Skeletal muscle tissue (tissue), 3 donors: ENCODE measurements at regions not wholly inside any gene's neighbourhood (a gene's known extent, or its start where the extent isn't known, plus 50 kb on each side); places are given as distances from the start of the nearest gene placed in this dataset.

Experiments used
- H3K27ac ChIP-seq: one replicate; pipeline ENCODE4 v1.7.0; 2013; ENCODE audit warnings: mild to moderate bottlenecking, low read depth, low read length, inconsistent platforms
- H3K27me3 ChIP-seq, 3 donors: one replicate each; pipeline ENCODE4 v1.7.0; 2013; ENCODE audit warnings: low read length in 3 of 3; ENCODE audit not compliant: control insufficient read depth in 3 of 3, insufficient read depth in 3 of 3
- H3K36me3 ChIP-seq, 3 donors: one replicate each; pipeline ENCODE4 v1.7.0; 2013; ENCODE audit warnings: low read length in 3 of 3; ENCODE audit not compliant: control insufficient read depth in 3 of 3, insufficient read depth in 3 of 3
- H3K4me1 ChIP-seq, 3 donors: one replicate each; pipeline ENCODE4 v1.7.0; 2013; ENCODE audit warnings: low read length in 3 of 3, mild to moderate bottlenecking in 3 of 3; ENCODE audit not compliant: control insufficient read depth in 3 of 3, insufficient read depth in 3 of 3
- H3K4me3 ChIP-seq, 3 donors: one replicate each; pipeline ENCODE4 v1.7.0; 2013; ENCODE audit warnings: low read length in 3 of 3
- H3K9ac ChIP-seq, 3 donors: one replicate each; pipeline ENCODE4 v1.7.0; 2013; ENCODE audit warnings: low read length in 3 of 3, mild to moderate bottlenecking in 3 of 3, moderate library complexity in 2 of 3, low read depth in 1 of 3
- H3K9me3 ChIP-seq, 3 donors: one replicate each; pipeline ENCODE4 v1.7.0; 2013; ENCODE audit warnings: low read length in 3 of 3; ENCODE audit not compliant: control insufficient read depth in 3 of 3
- donor health status: Osteomylitis.

GRCh38 chr19:30795727-30796126, 423.5 kb downstream of the ZNF536 start:
- peaks cover 0 to 14% (median 12%) of the 10 kb centered on the region in 3 donors for H3K27me3 ChIP-seq
- no peak overlapping the region for H3K27ac ChIP-seq
- no peak overlapping the region for H3K9ac ChIP-seq
- no peaks in the 10 kb centered on the region for H3K4me1 ChIP-seq
- no peaks in the 10 kb centered on the region for H3K36me3 ChIP-seq
- no peaks in the 10 kb centered on the region for H3K9me3 ChIP-seq
- H3K4me3 ChIP-seq: no peak overlapping the region

- Histone ChIP-seq H3K27me3 (peaks cover 0 to 4% (median 0%) of the 10 kb centered on the region in 3 donors), H3K27ac (no peak overlapping the region), H3K36me3 (no peaks in the 10 kb centered on the region), H3K4me3 (no peak overlapping the region), H3K4me1 (no peaks in the 10 kb centered on the region), H3K9me3 (no peaks in the 10 kb centered on the region), H3K9ac (no peak overlapping the region)
Observed at GRCh38 chr19:30792561-30793505, 420.6 kb downstream of the ZNF536 start.

GRCh38 chr19:30791088-30791487, 418.9 kb downstream of the ZNF536 start:
- peaks cover 0 to 4% (median 0%) of the 10 kb centered on the region in 3 donors for H3K27me3 ChIP-seq
- no peak overlapping the region for H3K27ac ChIP-seq
- no peak overlapping the region for H3K4me3 ChIP-seq
- H3K9me3 ChIP-seq: no peaks in the 10 kb centered on the region
- H3K4me1 ChIP-seq: no peaks in the 10 kb centered on the region
- H3K9ac ChIP-seq: no peak overlapping the region
- H3K36me3 ChIP-seq: no peaks in the 10 kb centered on the region

- Histone ChIP-seq H3K27me3 (no peaks in the 10 kb centered on the region), H3K4me1 (no peaks in the 10 kb centered on the region), H3K27ac (no peak overlapping the region), H3K9me3 (no peaks in the 10 kb centered on the region), H3K9ac (no peak overlapping the region), H3K36me3 (no peaks in the 10 kb centered on the region), H3K4me3 (no peak overlapping the region)
Observed at GRCh38 chr19:30790056-30790680, 418.0 kb downstream of the ZNF536 start.

- Histone ChIP-seq H3K27me3 (no peaks in the 10 kb centered on the region), H3K9me3 (no peaks in the 10 kb centered on the region), H3K9ac (no peak overlapping the region), H3K27ac (no peak overlapping the region), H3K36me3 (no peaks in the 10 kb centered on the region), H3K4me3 (no peak overlapping the region), H3K4me1 (no peaks in the 10 kb centered on the region)
Observed at GRCh38 chr19:30788105-30788765, 416.1 kb downstream of the ZNF536 start.

- H3K9ac ChIP-seq: no peak overlapping the region
- no peaks in the 10 kb centered on the region for H3K4me1 ChIP-seq
- H3K4me3 ChIP-seq: no peak overlapping the region
- H3K9me3 ChIP-seq: no peaks in the 10 kb centered on the region
- no peaks in the 10 kb centered on the region for H3K36me3 ChIP-seq
- H3K27me3 ChIP-seq: peaks cover 0 to 6% (median 0%) of the 10 kb centered on the region in 3 donors
- H3K27ac ChIP-seq: no peak overlapping the region
Observed at GRCh38 chr19:30785458-30786137, 413.4 kb downstream of the ZNF536 start.

GRCh38 chr19:30784850-30785457, 412.8 kb downstream of the ZNF536 start:
- Histone ChIP-seq H3K36me3 (no peaks in the 10 kb centered on the region), H3K27me3 (peaks cover 0 to 12% (median 0%) of the 10 kb centered on the region in 3 donors), H3K4me3 (no peak overlapping the region), H3K9ac (no peak overlapping the region), H3K27ac (no peak overlapping the region), H3K9me3 (no peaks in the 10 kb centered on the region), H3K4me1 (no peaks in the 10 kb centered on the region)

GRCh38 chr19:30783936-30784335, 411.8 kb downstream of the ZNF536 start:
- no peak overlapping the region for H3K9ac ChIP-seq
- H3K4me3 ChIP-seq: no peak overlapping the region
- H3K27me3 ChIP-seq: peaks cover 0 to 12% (median 0%) of the 10 kb centered on the region in 3 donors
- no peaks in the 10 kb centered on the region for H3K9me3 ChIP-seq
- H3K36me3 ChIP-seq: no peaks in the 10 kb centered on the region
- no peaks in the 10 kb centered on the region for H3K4me1 ChIP-seq
- H3K27ac ChIP-seq: no peak overlapping the region

GRCh38 chr19:30783212-30783611, 411.0 kb downstream of the ZNF536 start:
- Histone ChIP-seq H3K27me3 (peaks cover 0 to 12% (median 0%) of the 10 kb centered on the region in 3 donors), H3K9me3 (no peaks in the 10 kb centered on the region), H3K27ac (no peak overlapping the region), H3K9ac (no peak overlapping the region), H3K4me1 (no peaks in the 10 kb centered on the region), H3K4me3 (no peak overlapping the region), H3K36me3 (no peaks in the 10 kb centered on the region)
